Testis (tissue), 2 donors: ENCODE measurements at regions not wholly inside any gene's neighbourhood (a gene's known extent, or its start where the extent isn't known, plus 50 kb on each side); places are given as distances from the start of the nearest gene placed in this dataset.

Source experiments
- DNase-seq: peaks from one replicate; pipeline ENCODE4 v3.0.0-alpha.2; 2019
- H3K27ac ChIP-seq, 2 donors: fragments of 200-600 bp; sonication (generic); one replicate each; pipeline ENCODE4 v1.5.1; 2019
- H3K27me3 ChIP-seq: fragments of 200-600 bp; sonication (generic); one replicate; pipeline ENCODE4 v1.5.1; 2019
- H3K36me3 ChIP-seq: fragments of 200-600 bp; sonication (generic); one replicate; pipeline ENCODE4 v1.5.1; 2017; ENCODE audit warnings: low read depth; ENCODE audit errors: missing control alignments
- H3K4me1 ChIP-seq: fragments of 200-600 bp; sonication (generic); one replicate; pipeline ENCODE4 v1.5.1; 2019
- H3K4me3 ChIP-seq, 2 donors: fragments of 200-600 bp; sonication (generic); one replicate each; pipeline ENCODE4 v1.5.1; 2017 to 2019
- H3K9me3 ChIP-seq: fragments of 200-600 bp; sonication (generic); one replicate; pipeline ENCODE4 v1.5.1; 2017
- POLR2A ChIP-seq: fragments of 450-650 bp; IDR thresholded peaks from one replicate; pipeline ENCODE4 v1.6.1; 2017; ENCODE audit warnings: antibody characterized with exemption, mild to moderate bottlenecking, moderate library complexity
- WGBS, 2 donors: methylation state at CpG; one replicate each; pipeline ENCODE4 v1.1.5; 2018; 5-methylcytosine and 5-hydroxymethylcytosine counted together
- intact Hi-C: fragments of 100-400 bp; cut with DNase I; formaldehyde crosslinking; loops from one replicate; pipeline ENCODE4 v1.15.1; 2023; ENCODE audit warnings: low total_unique reads
- TF ChIP-seq, protein P1 (sequence below), 3 experiments: fragments of 450-650 bp in 2 of 3; fragments of 200-600 bp in 1 of 3; sonication (generic) in 1 of 3; IDR thresholded peaks; one replicate each; pipeline ENCODE4 v1.5.1; 2016 to 2019; ENCODE audit warnings: antibody characterized with exemption in 3 of 3, mild to moderate bottlenecking in 2 of 3, moderate library complexity in 1 of 3

DNA sequence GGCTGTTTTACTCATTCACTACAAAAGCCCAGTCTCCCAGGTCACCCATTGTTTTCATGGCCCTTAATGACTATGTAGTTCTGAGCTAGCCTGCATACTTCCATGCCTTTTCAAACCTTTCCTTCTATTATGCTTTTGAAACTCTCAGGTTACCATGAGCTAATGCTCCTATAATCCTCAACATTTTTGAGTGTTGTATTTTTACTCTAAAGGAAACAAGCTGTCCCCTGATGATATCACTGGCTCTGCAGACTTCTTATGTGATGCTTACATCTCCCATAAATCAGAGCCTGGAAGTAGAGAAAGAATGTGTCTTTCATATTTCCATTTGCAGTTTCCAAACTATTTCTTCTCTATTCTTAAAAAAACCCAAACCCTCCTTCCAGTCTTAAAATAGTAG lies 159.0 kb upstream of the RAG2 start:
- H3K27ac ChIP-seq, result no peak overlapping the region
- no peaks in the 10 kb centered on the region for H3K27me3 ChIP-seq
- TF ChIP-seq, protein P1, sequence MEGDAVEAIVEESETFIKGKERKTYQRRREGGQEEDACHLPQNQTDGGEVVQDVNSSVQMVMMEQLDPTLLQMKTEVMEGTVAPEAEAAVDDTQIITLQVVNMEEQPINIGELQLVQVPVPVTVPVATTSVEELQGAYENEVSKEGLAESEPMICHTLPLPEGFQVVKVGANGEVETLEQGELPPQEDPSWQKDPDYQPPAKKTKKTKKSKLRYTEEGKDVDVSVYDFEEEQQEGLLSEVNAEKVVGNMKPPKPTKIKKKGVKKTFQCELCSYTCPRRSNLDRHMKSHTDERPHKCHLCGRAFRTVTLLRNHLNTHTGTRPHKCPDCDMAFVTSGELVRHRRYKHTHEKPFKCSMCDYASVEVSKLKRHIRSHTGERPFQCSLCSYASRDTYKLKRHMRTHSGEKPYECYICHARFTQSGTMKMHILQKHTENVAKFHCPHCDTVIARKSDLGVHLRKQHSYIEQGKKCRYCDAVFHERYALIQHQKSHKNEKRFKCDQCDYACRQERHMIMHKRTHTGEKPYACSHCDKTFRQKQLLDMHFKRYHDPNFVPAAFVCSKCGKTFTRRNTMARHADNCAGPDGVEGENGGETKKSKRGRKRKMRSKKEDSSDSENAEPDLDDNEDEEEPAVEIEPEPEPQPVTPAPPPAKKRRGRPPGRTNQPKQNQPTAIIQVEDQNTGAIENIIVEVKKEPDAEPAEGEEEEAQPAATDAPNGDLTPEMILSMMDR (IDR thresholded peaks at IDR 0.05), result no peak
- intact Hi-C loops, result no loop called here
- H3K4me3 ChIP-seq, result no peak overlapping the region
- H3K4me1 ChIP-seq, result no peaks in the 10 kb centered on the region
- H3K9me3 ChIP-seq, result no peaks in the 10 kb centered on the region
- no peaks in the 10 kb centered on the region for H3K36me3 ChIP-seq
- no peak for DNase-seq

GRCh38 chr11:36753960-36754359 lies 155.9 kb upstream of the RAG2 start:
- Histone ChIP-seq H3K36me3 (no peaks in the 10 kb centered on the region), H3K4me3 (no peak overlapping the region), H3K27ac (no peak overlapping the region), H3K27me3 (no peaks in the 10 kb centered on the region), H3K9me3 (no peaks in the 10 kb centered on the region), H3K4me1 (no peaks in the 10 kb centered on the region)
- WGBS, 2 donors, result 88 to 92% methylated on average over 6 of the region's 6 CpGs
- DNase-seq, result no peak
- TF ChIP-seq, protein P1 (IDR thresholded peaks at IDR 0.05), result no peak
- no peak for TF ChIP-seq POLR2A
- intact Hi-C loops, result no loop called here

- 60 to 67% methylated on average over 3 of the region's 3 CpGs for WGBS, 2 donors
- Histone ChIP-seq H3K27ac (no peak overlapping the region), H3K4me3 (no peak overlapping the region), H3K9me3 (no peaks in the 10 kb centered on the region), H3K36me3 (no peaks in the 10 kb centered on the region), H3K27me3 (no peaks in the 10 kb centered on the region), H3K4me1 (no peaks in the 10 kb centered on the region)
- intact Hi-C loops, result no loop called here
- no peak for DNase-seq
- TF ChIP-seq, protein P1 (IDR thresholded peaks at IDR 0.05), result no peak
- TF ChIP-seq POLR2A, result no peak
Measured at GRCh38 chr11:36751996-36752395, 154.0 kb upstream of the RAG2 start.

DNA sequence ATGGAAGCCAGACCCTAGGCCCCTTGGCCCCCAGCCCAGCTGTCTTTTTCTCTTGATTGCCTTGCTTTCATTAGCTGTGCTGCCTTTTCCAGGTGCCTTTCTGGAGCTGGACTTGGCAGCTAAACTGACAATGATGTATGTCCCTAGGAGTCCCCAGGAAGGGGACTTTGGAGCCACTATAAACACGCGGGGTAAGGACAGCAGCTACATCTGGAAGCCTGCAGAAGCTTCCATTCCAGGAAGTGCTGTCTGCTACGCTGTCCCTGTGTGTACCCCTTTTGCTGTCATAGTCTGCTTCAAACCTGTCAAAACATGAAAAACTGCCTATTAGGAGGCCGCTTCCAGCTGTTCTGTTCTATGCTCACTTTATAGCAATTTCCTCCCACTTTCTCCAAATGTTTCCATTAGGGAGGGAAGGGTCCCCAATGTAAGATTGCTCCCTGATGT lies 153.3 kb upstream of the RAG2 start:
- Histone ChIP-seq H3K27ac (no peak overlapping the region), H3K36me3 (no peaks in the 10 kb centered on the region), H3K4me1 (no peaks in the 10 kb centered on the region), H3K9me3 (no peaks in the 10 kb centered on the region), H3K4me3 (no peak overlapping the region), H3K27me3 (no peaks in the 10 kb centered on the region)
- WGBS, 2 donors, result 64 to 75% methylated on average over 4 of the region's 4 CpGs
- intact Hi-C loops, result no loop called here
- no peak for TF ChIP-seq POLR2A
- TF ChIP-seq, protein P1 (IDR thresholded peaks at IDR 0.05), result no peak
- DNase-seq, result no peak

GRCh38 chr11:36750349-36750748 lies 152.3 kb upstream of the RAG2 start:
- Histone ChIP-seq H3K4me3 (no peak overlapping the region), H3K36me3 (no peaks in the 10 kb centered on the region), H3K9me3 (no peaks in the 10 kb centered on the region), H3K27me3 (no peaks in the 10 kb centered on the region), H3K4me1 (no peaks in the 10 kb centered on the region), H3K27ac (no peak overlapping the region)
- intact Hi-C loops, result no loop called here
- TF ChIP-seq, protein P1 (IDR thresholded peaks at IDR 0.05), result no peak
- no peak for TF ChIP-seq POLR2A
- 71 to 84% methylated on average over 1 of the region's 1 CpG for WGBS, 2 donors
- DNase-seq, result no peak
